ENCODE measurements at regions not wholly inside any gene's neighbourhood (a gene's known extent, or its start where the extent isn't known, plus 50 kb on each side); places are given as distances from the start of the nearest gene placed in this dataset.

DNA sequence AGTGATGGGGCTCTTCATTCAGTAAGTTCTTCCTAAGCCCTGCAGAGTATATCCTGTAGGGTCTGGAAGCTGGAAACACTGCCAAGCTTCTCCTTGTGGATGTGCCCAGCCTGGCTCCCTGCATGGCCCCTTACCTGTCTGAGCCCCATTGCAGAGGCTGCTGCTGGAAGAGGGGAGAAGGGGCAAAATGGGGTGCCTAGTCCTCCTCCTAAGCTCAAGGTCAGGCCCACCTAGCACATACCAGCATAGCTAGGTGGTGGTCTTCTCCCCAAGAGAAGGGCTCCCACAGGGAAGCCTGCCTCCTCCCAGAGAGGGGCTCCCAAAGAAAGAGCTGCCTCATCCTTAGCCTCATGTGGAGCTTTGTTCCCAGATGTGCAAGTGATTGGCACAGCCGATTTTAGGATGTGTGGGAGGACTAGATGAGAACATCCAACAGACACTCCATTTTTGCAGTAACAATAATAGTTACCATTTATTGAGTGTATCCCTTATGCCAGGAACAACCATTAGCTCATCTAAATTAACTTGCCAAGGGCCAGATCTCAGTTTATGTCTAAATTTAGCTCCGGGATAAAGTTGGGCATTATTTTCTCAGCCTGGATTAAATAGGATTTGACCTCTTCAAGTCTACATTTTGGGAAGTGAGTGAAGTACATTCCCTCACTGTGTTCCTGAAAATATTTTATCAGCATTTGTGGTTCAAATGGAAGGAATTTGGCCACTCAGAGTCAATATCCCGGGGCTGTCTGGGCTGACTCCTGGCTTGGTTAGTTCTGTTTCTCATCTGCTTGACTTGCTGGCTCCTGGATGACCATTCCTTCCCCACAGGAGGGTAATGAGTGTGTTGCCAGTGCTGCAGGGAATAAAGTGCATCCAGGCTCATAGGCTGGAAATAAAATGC lies 291.1 kb upstream of the ROPN1 start:
- TF ChIP-seq, protein P1, sequence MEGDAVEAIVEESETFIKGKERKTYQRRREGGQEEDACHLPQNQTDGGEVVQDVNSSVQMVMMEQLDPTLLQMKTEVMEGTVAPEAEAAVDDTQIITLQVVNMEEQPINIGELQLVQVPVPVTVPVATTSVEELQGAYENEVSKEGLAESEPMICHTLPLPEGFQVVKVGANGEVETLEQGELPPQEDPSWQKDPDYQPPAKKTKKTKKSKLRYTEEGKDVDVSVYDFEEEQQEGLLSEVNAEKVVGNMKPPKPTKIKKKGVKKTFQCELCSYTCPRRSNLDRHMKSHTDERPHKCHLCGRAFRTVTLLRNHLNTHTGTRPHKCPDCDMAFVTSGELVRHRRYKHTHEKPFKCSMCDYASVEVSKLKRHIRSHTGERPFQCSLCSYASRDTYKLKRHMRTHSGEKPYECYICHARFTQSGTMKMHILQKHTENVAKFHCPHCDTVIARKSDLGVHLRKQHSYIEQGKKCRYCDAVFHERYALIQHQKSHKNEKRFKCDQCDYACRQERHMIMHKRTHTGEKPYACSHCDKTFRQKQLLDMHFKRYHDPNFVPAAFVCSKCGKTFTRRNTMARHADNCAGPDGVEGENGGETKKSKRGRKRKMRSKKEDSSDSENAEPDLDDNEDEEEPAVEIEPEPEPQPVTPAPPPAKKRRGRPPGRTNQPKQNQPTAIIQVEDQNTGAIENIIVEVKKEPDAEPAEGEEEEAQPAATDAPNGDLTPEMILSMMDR (IDR thresholded peaks at IDR 0.05; ENCODE audit: low read depth, low read length), result no peak
- DNase-seq (ENCODE audit: extremely low read depth, low read depth), result no peak

- DNase-seq (ENCODE audit: extremely low read depth, low read depth), result no peak
- TF ChIP-seq, protein P1 (IDR thresholded peaks at IDR 0.05; ENCODE audit: low read depth, low read length), result no peak
Measured at GRCh38 chr3:124283652-124284023, 291.7 kb upstream of the ROPN1 start.

- TF ChIP-seq, protein P1 (IDR thresholded peaks at IDR 0.05; ENCODE audit: low read depth, low read length), result no peak
- no peak for DNase-seq (ENCODE audit: extremely low read depth, low read depth)
Measured at GRCh38 chr3:124288996-124289395, 297.1 kb upstream of the ROPN1 start.

DNA sequence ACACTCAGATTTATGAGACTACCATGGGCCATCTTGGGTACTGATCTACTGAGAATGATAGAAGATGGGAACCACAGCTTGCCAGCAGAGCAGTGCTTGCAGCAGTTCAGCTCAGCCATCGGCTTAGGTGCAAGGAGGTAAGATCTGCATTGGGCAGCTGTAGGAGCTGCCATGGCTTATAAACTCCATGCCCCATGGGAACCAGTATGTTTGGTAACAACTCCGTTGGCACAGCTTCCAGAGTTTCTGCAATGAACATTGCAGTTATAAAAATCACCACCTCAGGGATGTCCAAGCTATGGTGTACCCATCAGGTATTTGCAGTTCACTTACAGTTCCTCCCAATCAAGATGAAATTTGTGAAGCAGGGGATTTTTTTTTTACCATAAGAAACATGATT lies 299.1 kb upstream of the ROPN1 start:
- TF ChIP-seq, protein P1 (IDR thresholded peaks at IDR 0.05; ENCODE audit: low read depth, low read length), result no peak
- DNase-seq (ENCODE audit: extremely low read depth, low read depth), result no peak

GRCh38 chr3:124292329-124292728 lies 300.4 kb upstream of the ROPN1 start:
- TF ChIP-seq, protein P1 (IDR thresholded peaks at IDR 0.05; ENCODE audit: low read depth, low read length), result no peak
- no peak for DNase-seq (ENCODE audit: extremely low read depth, low read depth)

DNA sequence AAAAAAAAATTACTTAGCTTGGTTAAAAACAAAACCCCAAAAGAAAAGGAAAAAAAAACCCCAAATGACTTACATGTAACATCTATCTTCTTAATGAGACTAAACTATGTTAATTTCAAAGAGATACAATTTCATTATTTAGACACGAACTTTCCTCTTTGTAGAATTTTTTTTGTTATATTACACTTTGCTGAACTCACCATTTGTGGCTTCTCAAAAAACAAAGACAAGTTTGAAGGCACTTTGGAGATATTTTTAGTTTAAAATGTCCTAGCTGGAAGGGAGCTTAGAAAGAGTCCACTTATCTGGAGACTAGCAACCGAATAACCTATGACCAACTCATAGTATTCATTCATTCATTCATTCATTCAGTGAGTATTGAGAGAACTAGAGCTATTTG lies 301.7 kb upstream of the ROPN1 start:
- TF ChIP-seq, protein P1 (IDR thresholded peaks at IDR 0.05; ENCODE audit: low read depth, low read length), result no peak

DNA sequence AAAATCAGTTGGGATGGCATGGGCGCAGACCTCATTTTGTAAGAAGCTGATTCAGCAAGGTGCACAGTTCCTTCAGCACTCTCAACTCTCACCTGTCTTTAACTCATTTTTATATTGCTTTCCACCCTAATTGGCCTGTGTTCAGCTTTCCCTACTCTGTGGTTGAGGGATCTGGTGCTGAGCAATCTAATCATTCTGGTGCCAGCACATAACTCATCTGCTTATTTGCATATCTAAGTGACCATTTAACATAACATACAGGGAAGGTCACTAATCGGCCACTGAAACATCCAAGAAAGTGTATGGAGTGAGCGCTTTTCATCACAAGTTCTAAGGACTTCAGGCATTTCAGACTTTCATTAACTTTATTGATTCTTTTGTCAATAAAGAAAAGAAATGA lies 303.4 kb upstream of the ROPN1 start:
- no peak for DNase-seq (ENCODE audit: extremely low read depth, low read depth)
- TF ChIP-seq, protein P1 (IDR thresholded peaks at IDR 0.05; ENCODE audit: low read depth, low read length), result no peak

More for the DNA sequence above, 301.7 kb upstream of the ROPN1 start:
- DNase-seq (ENCODE audit: extremely low read depth, low read depth), result no peak
